C1 segment of cervical spinal cord (tissue), 14 donors: ENCODE measurements at regions not wholly inside any gene's neighbourhood (a gene's known extent, or its start where the extent isn't known, plus 50 kb on each side); places are given as distances from the start of the nearest gene placed in this dataset.
"Not testable (repeated sequence)": the region's sequence is repeated elsewhere in the genome, so short reads cannot be mapped to it uniquely, and the experiment has no call there.

Source experiments
- DNase-seq, 14 donors: peaks; one replicate each; lab custom pipeline; 2025; lab: John Stamatoyannopoulos, UW

GRCh38 chr2:195003881-195004471 lies 653.0 kb upstream of the SLC39A10 start:
- DNase-seq, result no peak

- no peak for DNase-seq
Measured at GRCh38 chr2:195001924-195002323, 655.1 kb upstream of the SLC39A10 start.

- no peak for DNase-seq
Measured at GRCh38 chr2:194999771-195000170, 657.3 kb upstream of the SLC39A10 start.

- no peak for DNase-seq
Measured at GRCh38 chr2:194992648-194993047, 664.4 kb upstream of the SLC39A10 start.

- DNase-seq, result no peak
Measured at GRCh38 chr2:194985258-194985657, 671.8 kb upstream of the SLC39A10 start.

GRCh38 chr2:194962254-194962653 lies 694.8 kb upstream of the SLC39A10 start:
- no peak for DNase-seq

GRCh38 chr2:194954218-194954617 lies 702.8 kb upstream of the SLC39A10 start:
- DNase-seq, result no peak

GRCh38 chr2:194946826-194947225 lies 710.2 kb upstream of the SLC39A10 start:
- no peak for DNase-seq

GRCh38 chr2:194938066-194938465 lies 719.0 kb upstream of the SLC39A10 start:
- DNase-seq, result no peak

- no peak for DNase-seq
Measured at GRCh38 chr2:194927489-194927888, 729.5 kb upstream of the SLC39A10 start.

- DNase-seq, result no peak
Measured at GRCh38 chr2:194926873-194927272, 730.2 kb upstream of the SLC39A10 start.

GRCh38 chr2:194925742-194926141 lies 731.3 kb upstream of the SLC39A10 start:
- no peak for DNase-seq

- DNase-seq, result no peak
Measured at GRCh38 chr2:194917519-194917918, 739.5 kb upstream of the SLC39A10 start.

- no peak for DNase-seq
Measured at GRCh38 chr2:194915485-194915884, 741.5 kb upstream of the SLC39A10 start.

GRCh38 chr2:194907569-194907968 lies 749.5 kb upstream of the SLC39A10 start:
- DNase-seq, result no peak

- DNase-seq, result no peak
Measured at GRCh38 chr2:194896871-194897270, 760.2 kb upstream of the SLC39A10 start.

- DNase-seq, result no peak
Measured at GRCh38 chr2:194883711-194884110, 773.3 kb upstream of the SLC39A10 start.

GRCh38 chr2:194870974-194871535 lies 786.0 kb upstream of the SLC39A10 start:
- no peak for DNase-seq

- DNase-seq, result peak in 1 of 14 donors; percentile 2
Measured at GRCh38 chr2:194867328-194867727, 789.7 kb upstream of the SLC39A10 start.

GRCh38 chr2:194854941-194855340 lies 802.1 kb upstream of the SLC39A10 start:
- no peak for DNase-seq

GRCh38 chr2:194842871-194843270 lies 814.2 kb upstream of the SLC39A10 start:
- no peak for DNase-seq

GRCh38 chr2:194834371-194834770 lies 822.7 kb upstream of the SLC39A10 start:
- DNase-seq, result not testable (repeated sequence)

- DNase-seq, result no peak
Measured at GRCh38 chr2:194826241-194826640, 830.8 kb upstream of the SLC39A10 start.

- DNase-seq, result no peak
Measured at GRCh38 chr2:194824450-194824849, 832.6 kb upstream of the SLC39A10 start.
